ENCODE measurements at regions not wholly inside any gene's neighbourhood (a gene's known extent, or its start where the extent isn't known, plus 50 kb on each side); places are given as distances from the start of the nearest gene placed in this dataset.

- H3K4me3 ChIP-seq = no peak overlapping the region
- TF ChIP-seq, protein P1, sequence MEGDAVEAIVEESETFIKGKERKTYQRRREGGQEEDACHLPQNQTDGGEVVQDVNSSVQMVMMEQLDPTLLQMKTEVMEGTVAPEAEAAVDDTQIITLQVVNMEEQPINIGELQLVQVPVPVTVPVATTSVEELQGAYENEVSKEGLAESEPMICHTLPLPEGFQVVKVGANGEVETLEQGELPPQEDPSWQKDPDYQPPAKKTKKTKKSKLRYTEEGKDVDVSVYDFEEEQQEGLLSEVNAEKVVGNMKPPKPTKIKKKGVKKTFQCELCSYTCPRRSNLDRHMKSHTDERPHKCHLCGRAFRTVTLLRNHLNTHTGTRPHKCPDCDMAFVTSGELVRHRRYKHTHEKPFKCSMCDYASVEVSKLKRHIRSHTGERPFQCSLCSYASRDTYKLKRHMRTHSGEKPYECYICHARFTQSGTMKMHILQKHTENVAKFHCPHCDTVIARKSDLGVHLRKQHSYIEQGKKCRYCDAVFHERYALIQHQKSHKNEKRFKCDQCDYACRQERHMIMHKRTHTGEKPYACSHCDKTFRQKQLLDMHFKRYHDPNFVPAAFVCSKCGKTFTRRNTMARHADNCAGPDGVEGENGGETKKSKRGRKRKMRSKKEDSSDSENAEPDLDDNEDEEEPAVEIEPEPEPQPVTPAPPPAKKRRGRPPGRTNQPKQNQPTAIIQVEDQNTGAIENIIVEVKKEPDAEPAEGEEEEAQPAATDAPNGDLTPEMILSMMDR (IDR thresholded peaks at IDR 0.05) = no peak
- H3K36me3 ChIP-seq (ENCODE audit: insufficient read depth in 1 of 2, low read depth in 1 of 2) = no peaks in the 10 kb centered on the region
- intact Hi-C loops (cut with DNase I) = no loop called here
- WGBS, 3 donors = 13 to 27% (median 20%) methylated on average over 6 of the region's 6 CpGs
- peaks cover 0 to 12% (median 6%) of the 10 kb centered on the region in 3 donors for H3K27me3 ChIP-seq (ENCODE audit: insufficient read depth in 3 of 3, low read length in 2 of 3)
- ATAC-seq = no peak
- no peaks in the 10 kb centered on the region for H3K4me1 ChIP-seq
- H3K27ac ChIP-seq = no peak overlapping the region
- no peak for DNase-seq
- no peaks in the 10 kb centered on the region for H3K9me3 ChIP-seq
Measured at GRCh38 chr20:48544402-48545339, 283.1 kb downstream of the PREX1 start.

- Histone ChIP-seq H3K36me3 (ENCODE audit: insufficient read depth in 1 of 2, low read depth in 1 of 2) (no peaks in the 10 kb centered on the region), H3K4me1 (no peaks in the 10 kb centered on the region), H3K9me3 (no peaks in the 10 kb centered on the region), H3K27ac (no peak overlapping the region), H3K4me3 (no peak overlapping the region), H3K27me3 (ENCODE audit: insufficient read depth in 3 of 3, low read length in 2 of 3) (peaks cover 0 to 12% (median 12%) of the 10 kb centered on the region in 3 donors)
- intact Hi-C loops (cut with DNase I) = no loop called here
- WGBS, 3 donors = 51 to 55% (median 51%) methylated on average over 10 of the region's 10 CpGs
- ATAC-seq = no peak
- no peak for DNase-seq
- TF ChIP-seq, protein P1 (IDR thresholded peaks at IDR 0.05) = no peak
Measured at GRCh38 chr20:48541581-48542071, 286.2 kb downstream of the PREX1 start.

DNA sequence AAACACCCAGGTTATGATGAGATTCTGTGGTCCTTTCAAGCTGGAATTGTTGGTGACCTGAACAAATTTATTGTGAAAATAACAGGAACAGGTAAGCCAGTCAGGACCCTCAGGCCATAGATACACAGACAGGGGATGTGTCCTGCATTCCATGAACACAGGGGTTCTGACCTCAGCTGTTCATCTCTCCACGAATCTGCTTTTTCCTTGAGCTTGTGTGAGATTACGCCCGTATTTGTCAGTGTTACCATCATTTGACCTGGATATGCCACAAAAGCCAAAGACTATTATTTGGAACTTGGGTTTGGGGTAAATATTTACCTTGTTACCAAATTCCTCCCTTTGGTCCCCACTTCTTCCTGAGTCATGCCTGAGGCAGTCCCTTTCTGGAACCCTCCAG is 288.9 kb downstream of the PREX1 start:
- H3K27ac ChIP-seq = no peak overlapping the region
- intact Hi-C loops (cut with DNase I) = no loop called here
- TF ChIP-seq, protein P1 (IDR thresholded peaks at IDR 0.05) = no peak
- H3K4me3 ChIP-seq = no peak overlapping the region
- peaks cover 0 to 10% (median 3%) of the 10 kb centered on the region in 3 donors for H3K27me3 ChIP-seq (ENCODE audit: insufficient read depth in 3 of 3, low read length in 2 of 3)
- H3K9me3 ChIP-seq = no peaks in the 10 kb centered on the region
- 55 to 64% (median 56%) methylated on average over 3 of the region's 3 CpGs for WGBS, 3 donors
- DNase-seq = no peak
- no peaks in the 10 kb centered on the region for H3K36me3 ChIP-seq (ENCODE audit: insufficient read depth in 1 of 2, low read depth in 1 of 2)
- no peaks in the 10 kb centered on the region for H3K4me1 ChIP-seq
- ATAC-seq = no peak

GRCh38 chr20:48538058-48538825 is 289.6 kb downstream of the PREX1 start:
- no peak for ATAC-seq
- intact Hi-C loops (cut with DNase I) = no loop called here
- Histone ChIP-seq H3K27ac (no peak overlapping the region), H3K4me3 (no peak overlapping the region), H3K36me3 (ENCODE audit: insufficient read depth in 1 of 2, low read depth in 1 of 2) (no peaks in the 10 kb centered on the region), H3K4me1 (no peaks in the 10 kb centered on the region), H3K27me3 (ENCODE audit: insufficient read depth in 3 of 3, low read length in 2 of 3) (peaks cover 0 to 9% (median 2%) of the 10 kb centered on the region in 3 donors), H3K9me3 (no peaks in the 10 kb centered on the region)
- 41 to 51% (median 49%) methylated on average over 10 of the region's 10 CpGs for WGBS, 3 donors
- DNase-seq = no peak
- TF ChIP-seq, protein P1 (IDR thresholded peaks at IDR 0.05) = no peak
